SU-DHL-6 (cell line): ENCODE measurements at regions not wholly inside any gene's neighbourhood (a gene's known extent, or its start where the extent isn't known, plus 50 kb on each side); places are given as distances from the start of the nearest gene placed in this dataset.

ENCODE experiments used
- H2AFZ ChIP-seq: fragments of 200-600 bp; sonication (generic); 2 replicates; pipeline ENCODE4 v1.6.1; 2014; ENCODE audit warnings: low read depth, mild to moderate bottlenecking, moderate library complexity, mixed read lengths, antibody characterized with exemption, low read length; ENCODE audit not compliant: severe bottlenecking
- H3F3A ChIP-seq: fragments of 200-600 bp; shearing (Covaris generic); 2 replicates; pipeline ENCODE4 v1.6.0; 2016; ENCODE audit warnings: antibody characterized with exemption, mild to moderate bottlenecking; ENCODE audit not compliant: insufficient read depth
- H3K27ac ChIP-seq: fragments of 200-600 bp; sonication (generic); 2 replicates; pipeline ENCODE4 v1.5.1; 2016; ENCODE audit warnings: low read depth, mild to moderate bottlenecking, low read length, moderate library complexity, mixed read lengths
- H3K27me3 ChIP-seq: fragments of 200-600 bp; sonication (generic), shearing (Covaris generic); 2 replicates; pipeline ENCODE4 v1.6.0; 2014; ENCODE audit warnings: mild to moderate bottlenecking, low read length
- H3K36me3 ChIP-seq: fragments of 200-600 bp; sonication (generic); 2 replicates; pipeline ENCODE4 v1.6.1; 2014; ENCODE audit warnings: mild to moderate bottlenecking, low read length, mixed read lengths
- H3K4me2 ChIP-seq: fragments of 300-600, 200-600 bp; shearing (Covaris generic), sonication (generic); 2 replicates; pipeline ENCODE4 v1.6.0; 2014; ENCODE audit warnings: low read length, low read depth, mild to moderate bottlenecking; ENCODE audit not compliant: poor library complexity, severe bottlenecking
- H3K4me3 ChIP-seq: fragments of 200-600 bp; sonication (generic); 2 replicates; pipeline ENCODE4 v1.5.1; 2014; ENCODE audit warnings: antibody characterized with exemption, low read length, mild to moderate bottlenecking, mixed read lengths; ENCODE audit not compliant: insufficient read depth, poor library complexity, severe bottlenecking
- H3K79me2 ChIP-seq: fragments of 200-600 bp; sonication (generic); 2 replicates; pipeline ENCODE4 v1.6.1; 2014; ENCODE audit warnings: mild to moderate bottlenecking, low read length, moderate library complexity; ENCODE audit not compliant: insufficient read depth
- H3K9ac ChIP-seq: fragments of 200-600 bp; sonication (generic); 2 replicates; pipeline ENCODE4 v1.7.0; 2014; ENCODE audit warnings: mild to moderate bottlenecking, low read length
- H3K9me2 ChIP-seq: fragments of 200-600 bp; sonication (generic); replicated peaks from 2 replicates; pipeline ENCODE4 v1.6.1; 2014; ENCODE audit warnings: low read length; ENCODE audit not compliant: insufficient read depth
- H3K9me3 ChIP-seq: fragments of 200-600 bp; sonication (generic); 2 replicates; pipeline ENCODE4 v1.6.1; 2014; ENCODE audit warnings: low read length, mixed read lengths; ENCODE audit not compliant: insufficient read depth
- H4K20me1 ChIP-seq: fragments of 200-600 bp; sonication (generic); 2 replicates; pipeline ENCODE4 v1.6.1; 2014; ENCODE audit warnings: low read depth, mild to moderate bottlenecking, antibody characterized with exemption, low read length, moderate library complexity, mixed read lengths
- CTCF ChIP-seq: fragments of 200-600 bp; sonication (generic); IDR thresholded peaks from one replicate; pipeline ENCODE4 v1.5.1; 2017; ENCODE audit warnings: antibody characterized with exemption, mild to moderate bottlenecking, low read length, moderate library complexity; ENCODE audit not compliant: insufficient read depth, poor library complexity, severe bottlenecking
- EZH2phosphoT487 ChIP-seq: fragments of 200-600 bp; sonication (generic), shearing (Covaris generic); conservative IDR thresholded peaks from 2 replicates; pipeline ENCODE4 v1.6.1; 2018; ENCODE audit warnings: mild to moderate bottlenecking, antibody characterized with exemption, low read length, moderate library complexity, mixed read lengths

GRCh38 chr9:21584890-21585289 lies 102.8 kb upstream of the IFNE start:
- H3K4me3 ChIP-seq, result no peak overlapping the region
- no peaks in the 10 kb centered on the region for H4K20me1 ChIP-seq
- H3K27ac ChIP-seq, result no peak overlapping the region
- no peak for TF ChIP-seq EZH2phosphoT487
- TF ChIP-seq CTCF, result no peak
- H3K9ac ChIP-seq, result no peak overlapping the region
- no peaks in the 10 kb centered on the region for H3K9me2 ChIP-seq
- no peaks in the 10 kb centered on the region for H3K9me3 ChIP-seq
- H2AFZ ChIP-seq, result no peak overlapping the region
- no peaks in the 10 kb centered on the region for H3K79me2 ChIP-seq
- no peaks in the 10 kb centered on the region for H3F3A ChIP-seq
- H3K27me3 ChIP-seq, result no peaks in the 10 kb centered on the region
- H3K4me2 ChIP-seq, result no peak overlapping the region
- H3K36me3 ChIP-seq, result no peaks in the 10 kb centered on the region

GRCh38 chr9:21585756-21586752 lies 103.9 kb upstream of the IFNE start:
- H2AFZ ChIP-seq, result no peak overlapping the region
- no peaks in the 10 kb centered on the region for H4K20me1 ChIP-seq
- H3K79me2 ChIP-seq, result no peaks in the 10 kb centered on the region
- H3F3A ChIP-seq, result no peaks in the 10 kb centered on the region
- H3K4me2 ChIP-seq, result no peak overlapping the region
- no peaks in the 10 kb centered on the region for H3K27me3 ChIP-seq
- no peak overlapping the region for H3K9ac ChIP-seq
- H3K36me3 ChIP-seq, result no peaks in the 10 kb centered on the region
- no peaks in the 10 kb centered on the region for H3K9me3 ChIP-seq
- no peaks in the 10 kb centered on the region for H3K9me2 ChIP-seq
- TF ChIP-seq EZH2phosphoT487 (no peak), CTCF (no peak)
- no peak overlapping the region for H3K27ac ChIP-seq
- H3K4me3 ChIP-seq, result no peak overlapping the region

- Histone ChIP-seq H3K4me3 (no peak overlapping the region), H3K27me3 (no peaks in the 10 kb centered on the region), H3K9ac (no peak overlapping the region), H3K79me2 (no peaks in the 10 kb centered on the region), H3K4me2 (no peak overlapping the region), H3F3A (no peaks in the 10 kb centered on the region), H3K9me3 (no peaks in the 10 kb centered on the region), H3K27ac (no peak overlapping the region), H2AFZ (no peak overlapping the region), H4K20me1 (no peaks in the 10 kb centered on the region), H3K36me3 (no peaks in the 10 kb centered on the region), H3K9me2 (no peaks in the 10 kb centered on the region)
- TF ChIP-seq EZH2phosphoT487 (no peak), CTCF (no peak)
Measured at GRCh38 chr9:21589344-21590056, 107.4 kb upstream of the IFNE start.
